Body of pancreas (tissue), 4 donors: ENCODE measurements at regions not wholly inside any gene's neighbourhood (a gene's known extent, or its start where the extent isn't known, plus 50 kb on each side); places are given as distances from the start of the nearest gene placed in this dataset.
"Not testable (repeated sequence)": the region's sequence is repeated elsewhere in the genome, so short reads cannot be mapped to it uniquely, and the experiment has no call there.

Source experiments
- ATAC-seq: fragments of 150-250 bp; one replicate; pipeline ENCODE4 v1.9.1; 2016
- DNase-seq, 4 donors: peaks; one replicate each; pipeline ENCODE4 v3.0.0-alpha.2; 2019
- H3K27ac ChIP-seq, 4 donors: fragments of 200-600 bp; sonication (generic); 1 replicate in 3 of 4; 2 replicates in 1 of 4; pipeline versions ENCODE4 v1.5.1 to v1.6.1; 2016 to 2019; ENCODE audit warnings: mild to moderate bottlenecking in 1 of 4, mixed read lengths in 1 of 4, moderate library complexity in 1 of 4
- H3K27me3 ChIP-seq, 2 donors: fragments of 200-600 bp; sonication (generic); one replicate each; pipeline ENCODE4 v1.6.0; 2016; ENCODE audit warnings: mild to moderate bottlenecking in 1 of 2
- H3K36me3 ChIP-seq, 2 donors: fragments of 200-600 bp; sonication (generic); replicated peaks in 1 of 2; 2 replicates each; pipeline ENCODE4 v1.5.1; 2016; ENCODE audit warnings: low read depth in 2 of 2; ENCODE audit not compliant: insufficient read depth in 1 of 2
- H3K4me1 ChIP-seq: fragments of 200-600 bp; sonication (generic); one replicate; pipeline ENCODE4 v1.6.0; 2016
- H3K4me3 ChIP-seq, 2 donors: fragments of 200-600 bp; sonication (generic); 1 replicate in 1 of 2; 2 replicates in 1 of 2; pipeline ENCODE4 v1.5.1; 2016 to 2019
- H3K9me3 ChIP-seq, 3 donors: fragments of 200-600 bp; sonication (generic); 1 replicate in 2 of 3; 2 replicates in 1 of 3; pipeline ENCODE4 v1.5.1; 2016
- POLR2A ChIP-seq, 3 donors: fragments of 450-650 bp; IDR thresholded peaks; one replicate each; pipeline ENCODE4 v1.6.1; 2016; ENCODE audit warnings: antibody characterized with exemption in 3 of 3, mild to moderate bottlenecking in 2 of 3
- WGBS, 2 donors: methylation state at CpG; one replicate each; pipeline ENCODE4 v1.1.5; 2017; 5-methylcytosine and 5-hydroxymethylcytosine counted together
- intact Hi-C: fragments of 100-400 bp; cut with DNase I; formaldehyde crosslinking; loops from one replicate; pipeline ENCODE4 v1.15.1; 2023
- TF ChIP-seq, protein P1 (sequence below), 7 experiments: fragments of 450-650 bp in 4 of 7; fragments of 200-600 bp in 3 of 7; sonication (generic) in 3 of 7; IDR thresholded peaks; one replicate each; pipeline ENCODE4 v1.5.1; 2016 to 2019; ENCODE audit warnings: antibody characterized with exemption in 7 of 7

- DNase-seq, result no peak
- intact Hi-C loops, result no loop called here
- Histone ChIP-seq H3K4me1 (peaks cover 63% of the 10 kb centered on the region), H3K27me3 (no peaks in the 10 kb centered on the region), H3K4me3 (no peak overlapping the region), H3K27ac (peak overlapping the region; percentile 7 to 89 (median 24)), H3K9me3 (no peaks in the 10 kb centered on the region), H3K36me3 (no peaks in the 10 kb centered on the region)
- TF ChIP-seq POLR2A (IDR thresholded peaks at IDR 0.05), result no peak
- TF ChIP-seq, protein P1, sequence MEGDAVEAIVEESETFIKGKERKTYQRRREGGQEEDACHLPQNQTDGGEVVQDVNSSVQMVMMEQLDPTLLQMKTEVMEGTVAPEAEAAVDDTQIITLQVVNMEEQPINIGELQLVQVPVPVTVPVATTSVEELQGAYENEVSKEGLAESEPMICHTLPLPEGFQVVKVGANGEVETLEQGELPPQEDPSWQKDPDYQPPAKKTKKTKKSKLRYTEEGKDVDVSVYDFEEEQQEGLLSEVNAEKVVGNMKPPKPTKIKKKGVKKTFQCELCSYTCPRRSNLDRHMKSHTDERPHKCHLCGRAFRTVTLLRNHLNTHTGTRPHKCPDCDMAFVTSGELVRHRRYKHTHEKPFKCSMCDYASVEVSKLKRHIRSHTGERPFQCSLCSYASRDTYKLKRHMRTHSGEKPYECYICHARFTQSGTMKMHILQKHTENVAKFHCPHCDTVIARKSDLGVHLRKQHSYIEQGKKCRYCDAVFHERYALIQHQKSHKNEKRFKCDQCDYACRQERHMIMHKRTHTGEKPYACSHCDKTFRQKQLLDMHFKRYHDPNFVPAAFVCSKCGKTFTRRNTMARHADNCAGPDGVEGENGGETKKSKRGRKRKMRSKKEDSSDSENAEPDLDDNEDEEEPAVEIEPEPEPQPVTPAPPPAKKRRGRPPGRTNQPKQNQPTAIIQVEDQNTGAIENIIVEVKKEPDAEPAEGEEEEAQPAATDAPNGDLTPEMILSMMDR (IDR thresholded peaks at IDR 0.05), result no peak
- ATAC-seq, result no peak
- 24 to 35% methylated on average over 1 of the region's 1 CpG for WGBS, 2 donors
These were observed 176.4 kb upstream of the JADE1 start for GRCh38 chr4:128633067-128633466.

- H3K36me3 ChIP-seq, result no peaks in the 10 kb centered on the region
- H3K4me1 ChIP-seq, result peaks cover 52% of the 10 kb centered on the region
- WGBS, 2 donors, result 20 to 27% methylated on average over 5 of the region's 5 CpGs
- intact Hi-C loops, result no loop called here
- H3K27me3 ChIP-seq, result no peaks in the 10 kb centered on the region
- peak overlapping the region; percentile 59 to 74 (median 66) for H3K27ac ChIP-seq
- ATAC-seq (no peak), DNase-seq (no peak)
- no peak overlapping the region for H3K4me3 ChIP-seq
- H3K9me3 ChIP-seq, result no peaks in the 10 kb centered on the region
- TF ChIP-seq POLR2A (IDR thresholded peaks at IDR 0.05), result no peak
- TF ChIP-seq, protein P1 (IDR thresholded peaks at IDR 0.05), result no peak
These were observed 178.6 kb upstream of the JADE1 start for GRCh38 chr4:128630871-128631270.

DNA sequence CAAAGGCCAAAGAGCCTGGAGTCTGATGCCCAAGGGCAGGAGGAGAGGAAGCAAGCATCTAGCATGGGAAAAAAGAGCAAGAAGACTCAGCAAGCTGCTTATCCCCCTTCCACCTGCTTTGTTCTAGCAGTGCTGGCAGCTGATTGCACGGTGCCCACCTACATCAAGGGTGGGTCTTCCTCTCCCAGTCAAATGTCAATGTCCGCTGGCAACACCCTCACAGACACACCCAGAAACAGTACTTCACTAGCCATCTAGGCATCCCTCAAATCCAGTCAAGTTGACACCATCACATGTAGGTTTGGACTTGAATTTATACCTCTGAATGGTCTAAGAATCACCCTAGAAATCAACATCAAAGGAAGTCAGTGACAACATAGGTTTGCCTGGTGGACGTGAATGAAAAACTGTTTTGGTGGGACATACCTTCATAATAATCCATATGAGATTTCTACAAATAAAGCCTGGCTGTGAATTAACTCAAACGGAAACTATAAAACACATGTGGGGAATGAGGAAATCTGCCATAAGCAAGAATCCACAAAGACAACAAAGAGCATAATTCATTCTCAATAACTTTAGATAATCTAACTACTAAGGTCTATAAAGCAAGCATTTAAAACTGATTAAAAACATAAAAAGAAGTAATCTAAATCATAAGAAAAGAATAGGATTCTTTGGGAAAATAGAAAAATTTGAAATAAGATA is 185.8 kb upstream of the JADE1 start:
- intact Hi-C loops, result no loop called here
- H3K4me3 ChIP-seq, result no peak overlapping the region
- H3K27ac ChIP-seq, result no peak overlapping the region
- no peaks in the 10 kb centered on the region for H3K4me1 ChIP-seq
- H3K36me3 ChIP-seq, result no peaks in the 10 kb centered on the region
- ATAC-seq (no peak), DNase-seq (no peak)
- 95 to 97% methylated on average over 4 of the region's 4 CpGs for WGBS, 2 donors
- no peaks in the 10 kb centered on the region for H3K27me3 ChIP-seq
- TF ChIP-seq, protein P1 (IDR thresholded peaks at IDR 0.05), result no peak
- TF ChIP-seq POLR2A (IDR thresholded peaks at IDR 0.05), result no peak
- no peaks in the 10 kb centered on the region for H3K9me3 ChIP-seq

DNA sequence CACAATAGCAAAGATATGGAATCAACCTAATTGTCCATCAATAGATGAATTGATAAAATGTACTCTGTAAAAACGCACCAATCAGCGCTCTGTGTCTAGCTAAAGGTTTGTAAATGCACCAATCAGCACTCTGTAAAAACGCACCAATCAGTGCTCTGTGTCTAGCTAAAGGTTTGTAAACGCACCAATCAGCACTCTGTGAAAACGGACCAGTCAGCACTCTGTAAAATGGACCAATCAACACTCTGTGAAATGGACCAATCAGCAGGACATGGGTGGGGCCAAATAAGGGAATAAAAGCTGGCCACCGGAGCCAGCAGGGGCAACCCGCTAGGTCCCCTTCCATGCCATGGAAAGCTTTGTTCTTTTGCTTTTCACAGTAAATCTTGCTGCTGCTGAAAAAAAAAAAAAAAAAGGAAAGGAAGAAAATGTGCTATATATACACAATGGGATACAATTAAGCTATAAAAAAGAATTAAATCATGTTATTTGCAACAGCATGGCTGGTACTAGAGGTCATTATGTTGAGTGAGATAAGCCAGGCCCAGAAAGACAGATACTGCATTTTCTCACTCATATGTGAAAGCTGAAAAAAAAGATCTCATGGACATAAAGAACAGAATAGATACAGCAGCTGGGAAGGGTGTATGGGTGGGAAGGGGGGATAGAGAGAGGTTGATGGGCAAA is 189.1 kb upstream of the JADE1 start:
- H3K27ac ChIP-seq, H3K4me3 ChIP-seq, DNase-seq, H3K36me3 ChIP-seq, intact Hi-C loops, H3K27me3 ChIP-seq, H3K4me1 ChIP-seq, H3K9me3 ChIP-seq, ATAC-seq: not testable (repeated sequence)
- 69 to 88% methylated on average over 7 of the region's 7 CpGs for WGBS, 2 donors

GRCh38 chr4:128615197-128615596 is 194.3 kb upstream of the JADE1 start:
- Histone ChIP-seq H3K4me3 (no peak overlapping the region), H3K4me1 (no peaks in the 10 kb centered on the region), H3K9me3 (no peaks in the 10 kb centered on the region), H3K27me3 (no peaks in the 10 kb centered on the region), H3K27ac (no peak overlapping the region), H3K36me3 (no peaks in the 10 kb centered on the region)
- no peak for TF ChIP-seq POLR2A (IDR thresholded peaks at IDR 0.05)
- TF ChIP-seq, protein P1 (IDR thresholded peaks at IDR 0.05), result no peak
- ATAC-seq (no peak), DNase-seq (no peak)
- intact Hi-C loops, result no loop called here
